ENCODE measurements at regions not wholly inside any gene's neighbourhood (a gene's known extent, or its start where the extent isn't known, plus 50 kb on each side); places are given as distances from the start of the nearest gene placed in this dataset.
"Not testable (repeated sequence)": the region's sequence is repeated elsewhere in the genome, so short reads cannot be mapped to it uniquely, and the experiment has no call there.

GRCh38 chr4:124939908-124940307 is 227.4 kb upstream of the ANKRD50 start:
- H3K4me1 Mint-ChIP-seq, result no peaks in the 10 kb centered on the region
- H3K27ac Mint-ChIP-seq, result no peak overlapping the region
- peaks cover 0 to 7% (median 5%) of the 10 kb centered on the region in 3 donors for H3K9me3 Mint-ChIP-seq
- H3K36me3 Mint-ChIP-seq, result peaks cover 1% of the 10 kb centered on the region
- H3K4me3 Mint-ChIP-seq, result no peak overlapping the region
- no peaks in the 10 kb centered on the region for H3K27me3 Mint-ChIP-seq

- Mint-ChIP-seq H3K4me3 (no peak overlapping the region), H3K27ac (no peak overlapping the region), H3K36me3 (peaks cover 1% of the 10 kb centered on the region), H3K4me1 (no peaks in the 10 kb centered on the region), H3K27me3 (no peaks in the 10 kb centered on the region), H3K9me3 (peaks cover 0 to 7% (median 5%) of the 10 kb centered on the region in 3 donors)
These were observed 226.3 kb upstream of the ANKRD50 start for GRCh38 chr4:124938836-124939235.

DNA sequence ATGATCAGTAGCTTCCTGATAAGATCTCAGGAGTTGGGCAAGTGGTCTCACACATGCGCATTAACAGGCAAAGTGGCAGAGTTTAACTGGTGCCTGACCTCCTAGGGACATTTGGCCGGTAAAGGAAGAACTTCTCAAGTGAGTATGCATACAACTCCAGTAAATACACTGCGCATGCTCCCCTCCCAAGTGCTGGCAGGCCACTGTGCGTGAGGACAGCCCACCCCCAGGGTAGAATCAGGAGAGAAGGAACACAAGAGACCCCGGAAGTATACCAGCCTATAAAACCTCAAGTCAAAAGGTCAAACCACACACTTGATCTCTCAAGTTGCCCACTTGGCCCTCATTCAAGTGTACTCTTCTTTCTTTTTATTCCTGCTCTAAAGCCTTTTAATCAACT is 225.5 kb upstream of the ANKRD50 start:
- H3K36me3 Mint-ChIP-seq, result peaks cover 1% of the 10 kb centered on the region
- H3K27ac Mint-ChIP-seq, result no peak overlapping the region
- peaks cover 0 to 5% (median 3%) of the 10 kb centered on the region in 3 donors for H3K9me3 Mint-ChIP-seq
- H3K4me1 Mint-ChIP-seq, result no peaks in the 10 kb centered on the region
- no peaks in the 10 kb centered on the region for H3K27me3 Mint-ChIP-seq
- no peak overlapping the region for H3K4me3 Mint-ChIP-seq

DNA sequence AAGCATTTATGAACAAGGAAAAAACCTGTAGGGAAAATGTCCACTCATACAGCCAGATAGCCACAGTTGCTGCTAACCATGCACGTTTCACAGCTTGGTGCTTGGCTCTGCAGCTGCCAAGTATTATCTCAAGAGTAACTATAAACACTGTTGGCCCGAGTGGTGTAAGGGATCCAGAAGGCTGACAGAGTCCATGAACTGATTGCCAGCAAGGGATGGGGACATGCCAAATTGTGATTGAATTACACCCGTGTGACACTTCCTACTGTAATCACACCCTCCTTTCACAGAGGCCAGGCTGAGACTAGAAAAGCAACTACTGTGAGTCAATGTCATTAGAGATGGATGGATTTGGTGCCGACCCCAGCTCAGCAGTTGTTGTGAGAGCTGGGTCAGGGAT is 223.9 kb upstream of the ANKRD50 start:
- Mint-ChIP-seq H3K36me3 (peaks cover 1% of the 10 kb centered on the region), H3K27ac (no peak overlapping the region), H3K27me3 (no peaks in the 10 kb centered on the region), H3K4me3 (no peak overlapping the region), H3K9me3 (peaks cover 0 to 5% (median 3%) of the 10 kb centered on the region in 3 donors), H3K4me1 (no peaks in the 10 kb centered on the region)

GRCh38 chr4:124934916-124935315 is 222.4 kb upstream of the ANKRD50 start:
- Mint-ChIP-seq H3K9me3 (peaks cover 0 to 5% (median 3%) of the 10 kb centered on the region in 3 donors), H3K4me1 (no peaks in the 10 kb centered on the region), H3K4me3 (no peak overlapping the region), H3K27me3 (no peaks in the 10 kb centered on the region), H3K36me3 (no peaks in the 10 kb centered on the region), H3K27ac (no peak overlapping the region)

DNA sequence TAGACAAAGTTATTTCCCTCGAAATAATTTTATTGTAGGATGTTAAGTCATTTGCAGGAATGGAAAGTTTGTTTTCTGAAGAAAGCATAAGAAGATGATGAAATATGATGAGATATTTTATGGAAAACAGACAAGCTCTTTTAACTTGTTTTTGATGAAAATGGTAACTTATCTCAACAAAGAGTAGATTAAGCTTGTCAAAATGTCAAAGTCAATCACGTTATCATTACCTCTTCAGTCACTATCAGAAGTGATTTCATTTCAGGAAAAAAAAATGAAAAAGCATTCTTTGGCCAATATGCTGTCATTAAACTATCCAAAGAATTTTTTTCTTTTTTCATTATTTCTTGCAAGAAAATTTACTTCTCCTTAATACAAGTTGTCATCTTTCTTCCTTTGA is 221.0 kb upstream of the ANKRD50 start:
- H3K27me3 Mint-ChIP-seq, result no peaks in the 10 kb centered on the region
- H3K4me1 Mint-ChIP-seq, result no peaks in the 10 kb centered on the region
- H3K36me3 Mint-ChIP-seq, result no peaks in the 10 kb centered on the region
- no peak overlapping the region for H3K27ac Mint-ChIP-seq
- H3K9me3 Mint-ChIP-seq, result peaks cover 2 to 3% (median 3%) of the 10 kb centered on the region in 3 donors
- no peak overlapping the region for H3K4me3 Mint-ChIP-seq

GRCh38 chr4:124932447-124932846 is 219.9 kb upstream of the ANKRD50 start:
- H3K27ac Mint-ChIP-seq, result no peak overlapping the region
- H3K4me3 Mint-ChIP-seq, result no peak overlapping the region
- no peaks in the 10 kb centered on the region for H3K4me1 Mint-ChIP-seq
- H3K36me3 Mint-ChIP-seq, result no peaks in the 10 kb centered on the region
- H3K9me3 Mint-ChIP-seq, result peaks cover 0 to 3% (median 2%) of the 10 kb centered on the region in 3 donors
- H3K27me3 Mint-ChIP-seq, result no peaks in the 10 kb centered on the region

- Mint-ChIP-seq H3K9me3 (peaks cover 0 to 3% (median 2%) of the 10 kb centered on the region in 3 donors), H3K4me1 (no peaks in the 10 kb centered on the region), H3K27me3 (no peaks in the 10 kb centered on the region), H3K27ac (no peak overlapping the region), H3K36me3 (no peaks in the 10 kb centered on the region), H3K4me3 (no peak overlapping the region)
These were observed 218.5 kb upstream of the ANKRD50 start for GRCh38 chr4:124931050-124931449.

- H3K4me1 Mint-ChIP-seq, H3K27me3 Mint-ChIP-seq, H3K36me3 Mint-ChIP-seq, H3K9me3 Mint-ChIP-seq, H3K4me3 Mint-ChIP-seq, H3K27ac Mint-ChIP-seq: not testable (repeated sequence)
These were observed 210.2 kb upstream of the ANKRD50 start for GRCh38 chr4:124922748-124923147.

GRCh38 chr4:124918559-124919122 is 206.1 kb upstream of the ANKRD50 start:
- no peaks in the 10 kb centered on the region for H3K27me3 Mint-ChIP-seq
- no peaks in the 10 kb centered on the region for H3K36me3 Mint-ChIP-seq
- peaks cover 2 to 5% (median 3%) of the 10 kb centered on the region in 3 donors for H3K9me3 Mint-ChIP-seq
- no peaks in the 10 kb centered on the region for H3K4me1 Mint-ChIP-seq
- H3K27ac Mint-ChIP-seq, result no peak overlapping the region
- no peak overlapping the region for H3K4me3 Mint-ChIP-seq

GRCh38 chr4:124915073-124915472 is 202.5 kb upstream of the ANKRD50 start:
- H3K36me3 Mint-ChIP-seq, result no peaks in the 10 kb centered on the region
- H3K4me3 Mint-ChIP-seq, result no peak overlapping the region
- H3K9me3 Mint-ChIP-seq, result peaks cover 2 to 15% (median 8%) of the 10 kb centered on the region in 3 donors
- no peak overlapping the region for H3K27ac Mint-ChIP-seq
- H3K27me3 Mint-ChIP-seq, result no peaks in the 10 kb centered on the region
- no peaks in the 10 kb centered on the region for H3K4me1 Mint-ChIP-seq

- Mint-ChIP-seq H3K36me3 (no peaks in the 10 kb centered on the region), H3K4me1 (no peaks in the 10 kb centered on the region), H3K4me3 (no peak overlapping the region), H3K27me3 (no peaks in the 10 kb centered on the region), H3K27ac (no peak overlapping the region), H3K9me3 (peaks cover 2 to 15% (median 8%) of the 10 kb centered on the region in 3 donors)
These were observed 200.7 kb upstream of the ANKRD50 start for GRCh38 chr4:124913237-124913636.

DNA sequence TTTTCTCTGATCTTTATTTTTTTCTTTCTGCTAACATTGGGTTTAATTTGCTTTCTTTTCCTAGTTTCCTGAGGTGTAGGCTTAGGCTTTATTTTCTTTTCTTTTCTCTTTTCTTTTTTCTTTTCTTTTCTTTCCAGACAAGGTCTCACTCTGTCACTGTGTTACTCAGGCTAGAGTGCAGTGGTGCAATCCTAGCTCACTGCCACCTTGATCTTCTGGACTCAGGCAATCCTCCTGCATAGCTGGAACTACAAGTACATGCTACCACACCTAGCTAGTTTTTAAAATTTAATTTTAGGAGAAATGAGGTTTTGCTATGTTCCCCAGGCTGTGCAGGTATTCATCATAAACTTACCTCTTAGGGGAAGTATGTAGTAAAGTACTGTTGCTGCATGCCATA is 197.8 kb upstream of the ANKRD50 start:
- Mint-ChIP-seq H3K4me3 (no peak overlapping the region), H3K36me3 (no peaks in the 10 kb centered on the region), H3K4me1 (no peaks in the 10 kb centered on the region), H3K27me3 (no peaks in the 10 kb centered on the region), H3K9me3 (peaks cover 3 to 16% (median 6%) of the 10 kb centered on the region in 3 donors), H3K27ac (peak overlapping the region in 1 of 3 donors; percentile 35)

DNA sequence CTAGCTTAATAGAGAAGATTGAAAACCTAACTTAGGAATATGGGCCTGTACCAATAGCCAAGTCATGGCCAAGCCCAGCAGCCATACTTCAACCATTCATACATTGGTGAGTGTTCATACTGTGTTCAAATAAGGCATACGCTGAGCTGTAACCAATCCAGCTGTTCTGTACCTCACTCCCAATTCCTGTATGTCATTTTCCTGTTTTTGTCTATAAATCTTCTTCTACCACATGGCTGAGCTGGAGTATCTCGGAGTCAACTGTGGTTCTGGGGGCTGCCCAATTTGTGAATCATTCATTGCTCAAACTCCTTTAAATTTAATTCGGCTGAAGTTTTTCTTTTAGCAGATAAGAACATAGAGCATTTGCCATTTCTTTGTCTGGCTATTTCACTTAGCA is 195.3 kb upstream of the ANKRD50 start:
- no peak overlapping the region for H3K4me3 Mint-ChIP-seq
- no peaks in the 10 kb centered on the region for H3K4me1 Mint-ChIP-seq
- no peaks in the 10 kb centered on the region for H3K27me3 Mint-ChIP-seq
- H3K36me3 Mint-ChIP-seq, result no peaks in the 10 kb centered on the region
- H3K27ac Mint-ChIP-seq, result no peak overlapping the region
- H3K9me3 Mint-ChIP-seq, result peaks cover 1 to 15% (median 2%) of the 10 kb centered on the region in 3 donors

DNA sequence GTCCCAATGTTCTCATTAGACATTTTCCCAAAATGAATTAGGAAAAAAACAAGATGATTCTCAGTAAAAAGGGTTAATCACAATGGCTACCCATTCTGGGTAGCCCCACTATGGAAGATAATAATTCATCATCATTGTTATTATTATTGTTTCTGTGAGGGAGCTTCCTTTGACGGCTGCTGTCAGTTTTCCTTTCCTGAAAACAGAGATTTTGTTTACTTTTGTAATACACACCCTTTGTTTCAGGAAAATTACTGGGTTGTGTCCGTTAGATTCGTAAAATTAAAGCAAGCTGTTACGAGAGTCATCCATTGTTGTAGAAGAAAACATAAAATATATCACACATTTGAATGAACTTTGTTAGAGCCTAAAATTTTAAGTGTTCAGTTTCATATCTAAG is 192.9 kb upstream of the ANKRD50 start:
- Mint-ChIP-seq H3K4me1 (no peaks in the 10 kb centered on the region), H3K27ac (no peak overlapping the region), H3K36me3 (no peaks in the 10 kb centered on the region), H3K9me3 (peaks cover 0 to 4% (median 1%) of the 10 kb centered on the region in 3 donors), H3K4me3 (no peak overlapping the region), H3K27me3 (no peaks in the 10 kb centered on the region)

DNA sequence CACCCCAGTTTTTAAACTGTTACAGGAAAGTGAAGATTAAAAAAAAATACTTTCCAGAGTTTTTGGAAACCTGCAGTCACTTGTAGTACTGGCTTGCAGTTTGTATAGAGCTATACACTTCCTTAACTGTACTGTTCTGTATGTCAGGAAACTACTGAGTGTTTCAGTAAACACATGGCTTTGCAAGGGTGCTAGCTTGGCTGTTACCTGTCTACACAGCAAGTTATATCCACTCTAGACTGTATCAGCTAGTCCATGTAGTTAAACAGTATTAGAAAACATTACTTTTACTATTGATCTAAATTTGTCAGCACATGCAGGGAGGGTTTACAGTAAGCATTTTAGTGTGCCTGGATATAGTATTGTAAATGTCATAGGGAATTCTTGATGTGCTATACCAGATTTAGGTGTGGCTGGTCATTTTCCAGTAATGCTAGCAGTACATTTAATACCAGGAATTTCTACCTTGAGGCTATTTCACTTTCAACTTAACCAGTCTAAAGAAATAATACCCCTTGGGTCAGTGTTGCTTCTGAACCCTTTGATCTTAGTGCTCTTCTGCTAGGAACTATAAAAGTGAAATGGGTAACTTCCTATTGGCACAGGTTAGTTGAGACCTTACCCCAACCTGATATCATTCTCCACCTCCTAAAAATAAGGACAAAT is 192.3 kb upstream of the ANKRD50 start:
- H3K4me3 Mint-ChIP-seq, result no peak overlapping the region
- H3K27me3 Mint-ChIP-seq, result no peaks in the 10 kb centered on the region
- no peaks in the 10 kb centered on the region for H3K36me3 Mint-ChIP-seq
- no peak overlapping the region for H3K27ac Mint-ChIP-seq
- no peaks in the 10 kb centered on the region for H3K4me1 Mint-ChIP-seq
- H3K9me3 Mint-ChIP-seq, result peaks cover 0 to 4% (median 1%) of the 10 kb centered on the region in 3 donors

All from IgD-negative memory B cell (primary cell).